Tibial nerve (tissue), 4 donors: ENCODE measurements at regions not wholly inside any gene's neighbourhood (a gene's known extent, or its start where the extent isn't known, plus 50 kb on each side); places are given as distances from the start of the nearest gene placed in this dataset.

Experiments
- CTCF ChIP-seq, 5 experiments: fragments of 200-600 bp in 3 of 5; fragments of 450-650 bp in 2 of 5; sonication (generic) in 3 of 5; IDR thresholded peaks; one replicate each; pipeline ENCODE4 v1.5.1; 2016 to 2019; ENCODE audit warnings: antibody characterized with exemption in 5 of 5, mild to moderate bottlenecking in 3 of 5, moderate library complexity in 2 of 5
- EP300 ChIP-seq, 2 donors: sonication (generic); formaldehyde crosslinking; IDR thresholded peaks; one replicate each; pipeline ENCODE4 v1.6.1; 2017; ENCODE audit warnings: antibody characterized with exemption in 2 of 2, mild to moderate bottlenecking in 1 of 2
- POLR2A ChIP-seq, 2 donors: fragments of 450-650 bp; IDR thresholded peaks; one replicate each; pipeline ENCODE4 v1.6.1; 2017; ENCODE audit warnings: antibody characterized with exemption in 2 of 2, mild to moderate bottlenecking in 2 of 2, moderate library complexity in 2 of 2

DNA sequence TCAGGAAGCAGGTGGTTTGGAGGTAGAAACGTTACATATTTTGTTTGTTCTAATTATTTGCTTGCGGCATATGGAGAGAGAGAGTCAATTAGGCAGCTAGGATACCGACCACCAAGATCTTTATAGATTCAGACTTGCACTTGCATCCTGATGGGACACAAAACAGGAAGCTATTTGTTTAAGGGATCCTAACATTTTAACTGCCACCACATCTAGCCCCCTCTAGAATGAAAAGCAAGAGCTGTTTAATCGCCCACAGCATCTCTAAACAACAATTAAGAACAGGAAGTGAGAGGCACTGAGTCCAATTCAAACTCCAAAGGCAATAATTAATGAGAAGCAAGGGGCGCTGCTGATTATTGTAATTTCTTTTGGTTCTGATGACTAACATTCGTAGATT, 182.0 kb upstream of the LINC00305 start:
- TF ChIP-seq CTCF (IDR thresholded peaks at IDR 0.05) (no peak), POLR2A (IDR thresholded peaks at IDR 0.05) (no peak), EP300 (IDR thresholded peaks at IDR 0.05) (no peak)
